Middle frontal gyrus (tissue), 1 donor: ENCODE measurements at regions not wholly inside any gene's neighbourhood (a gene's known extent, or its start where the extent isn't known, plus 50 kb on each side); places are given as distances from the start of the nearest gene placed in this dataset.
A peak's percentile ranks its signal among the peaks of the same experiment; 100 is the strongest.
"Not testable (repeated sequence)": the region's sequence is repeated elsewhere in the genome, so short reads cannot be mapped to it uniquely, and the experiment has no call there.

Experiments used
- DNase-seq: peaks from one replicate; pipeline ENCODE4 v3.0.0-alpha.2; 2015; ENCODE audit warnings: low spot score; ENCODE audit errors: extremely low spot score

DNA sequence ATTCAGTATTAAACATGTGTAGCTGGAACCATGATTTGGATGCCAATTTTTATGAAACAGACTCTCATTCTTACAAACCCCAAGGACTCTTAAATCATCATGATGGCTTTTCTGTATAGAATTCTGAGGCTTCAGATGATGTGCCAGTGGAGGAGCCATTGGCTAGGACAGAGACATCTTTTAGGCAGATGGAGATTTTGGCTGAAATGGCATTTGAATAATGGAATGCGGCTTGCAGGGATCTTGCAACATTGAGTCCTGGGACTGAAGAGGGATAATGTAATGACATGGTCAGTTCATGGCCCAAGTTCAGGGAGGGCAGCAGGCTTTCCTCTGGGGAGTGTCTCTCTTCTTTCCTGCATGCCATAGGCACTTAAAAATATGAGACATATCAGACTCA, 172.4 kb downstream of the ABCA8 start:
- DNase-seq: no peak

DNA sequence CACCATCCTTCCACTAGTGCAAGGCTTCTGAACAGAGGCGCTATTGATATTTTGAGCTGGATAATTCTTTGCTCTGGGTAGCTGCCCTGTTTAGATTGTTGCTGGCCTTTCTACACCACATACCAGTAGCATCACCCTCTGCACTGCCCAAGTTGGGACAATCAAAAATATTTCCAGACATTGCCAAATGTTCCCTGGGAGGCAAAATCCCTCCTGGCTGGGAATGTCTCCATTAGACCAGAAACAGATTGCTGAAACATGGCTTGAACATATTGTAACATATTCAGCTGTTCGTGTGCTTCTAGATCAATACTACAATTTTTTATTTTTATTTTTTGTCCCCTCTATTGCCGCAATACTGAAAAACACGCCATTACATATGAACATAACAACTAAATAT, 174.6 kb downstream of the ABCA8 start:
- no peak for DNase-seq

DNA sequence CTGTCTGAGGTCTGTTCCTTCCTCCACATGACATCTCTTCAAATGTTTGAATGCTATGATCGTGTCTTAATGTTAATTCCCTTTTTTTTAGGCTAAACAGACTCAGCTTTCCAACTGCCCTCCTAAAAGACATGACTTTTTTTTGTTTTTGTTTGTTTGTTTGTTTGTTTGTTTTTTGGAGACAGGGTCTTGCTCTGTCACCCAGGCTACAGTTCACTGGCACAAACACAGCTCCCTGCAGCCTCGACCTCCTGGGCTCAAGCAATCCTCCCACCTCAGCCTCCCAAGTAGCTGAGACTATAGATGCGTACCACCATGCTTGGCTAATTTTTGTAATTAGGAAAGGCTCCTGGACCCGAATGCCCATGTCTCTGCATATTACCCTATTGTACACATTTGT, 176.5 kb downstream of the ABCA8 start:
- no peak for DNase-seq

DNA sequence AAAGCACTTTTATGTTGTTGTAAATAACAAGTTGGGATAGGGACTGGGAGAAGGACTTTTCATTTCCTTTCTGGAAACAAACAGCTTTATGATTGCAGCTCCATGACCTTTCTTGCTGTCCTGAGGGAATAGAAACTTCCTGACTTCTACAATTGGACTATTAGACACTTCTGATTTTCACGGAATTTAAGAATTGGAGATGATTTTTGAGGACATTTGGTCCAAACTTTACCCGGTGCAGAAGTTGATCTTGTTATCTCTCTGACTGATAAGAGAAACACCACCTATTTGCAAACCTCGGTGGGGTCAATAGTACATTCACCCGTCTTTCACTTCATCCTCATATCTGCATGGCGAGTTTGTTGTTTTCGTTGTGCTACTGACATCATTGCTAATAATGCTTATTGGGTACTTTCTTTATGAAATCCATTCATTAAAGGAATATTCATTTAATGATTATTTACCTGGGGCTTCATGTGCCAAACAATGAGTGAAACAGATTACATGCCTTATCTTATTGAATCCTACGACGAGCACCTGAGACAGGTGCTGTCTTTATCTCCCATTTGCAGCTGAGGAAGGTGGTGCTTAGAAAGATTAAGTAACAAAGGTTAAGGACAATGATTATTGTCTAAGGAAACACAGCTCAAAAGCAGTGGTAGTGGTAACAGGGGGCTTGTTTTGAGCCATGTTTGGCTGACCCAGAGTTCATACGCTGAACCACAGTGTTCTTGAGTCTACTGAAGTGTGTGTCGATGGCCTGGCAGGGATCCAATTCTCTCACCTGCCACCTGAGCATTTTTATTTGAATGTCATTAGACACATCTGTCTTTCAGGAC, 176.9 kb upstream of the FAM20A start:
- no peak for DNase-seq

DNA sequence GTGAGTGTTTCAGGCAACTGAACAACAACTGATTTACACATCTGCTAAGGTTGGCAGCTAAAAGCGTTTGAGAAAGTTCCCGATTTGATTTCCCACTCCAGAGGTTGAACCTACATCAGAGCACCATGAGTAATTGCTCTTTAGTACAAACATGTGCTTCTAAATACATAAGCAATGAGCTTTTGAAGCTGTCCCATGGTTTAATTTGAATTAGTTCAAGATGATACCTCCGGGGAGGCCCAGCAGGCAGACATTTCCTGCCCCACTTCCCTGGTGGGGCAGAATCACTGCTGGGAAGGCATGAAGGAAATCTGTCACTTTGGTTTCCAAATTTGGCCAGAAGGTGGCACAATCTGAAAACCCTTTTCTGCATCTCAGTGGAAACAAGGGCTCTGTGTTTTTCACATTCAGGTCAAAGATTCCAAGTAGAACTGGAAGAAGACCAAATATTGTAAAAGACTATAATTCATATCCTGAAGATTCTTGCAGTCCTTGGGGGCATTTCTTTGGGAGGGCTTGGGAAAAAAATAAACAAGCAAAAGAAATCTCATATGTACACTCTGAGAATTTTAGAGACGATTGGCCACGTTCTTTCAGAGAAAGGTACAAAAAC, 176.2 kb upstream of the FAM20A start:
- DNase-seq: peak; percentile 82

DNA sequence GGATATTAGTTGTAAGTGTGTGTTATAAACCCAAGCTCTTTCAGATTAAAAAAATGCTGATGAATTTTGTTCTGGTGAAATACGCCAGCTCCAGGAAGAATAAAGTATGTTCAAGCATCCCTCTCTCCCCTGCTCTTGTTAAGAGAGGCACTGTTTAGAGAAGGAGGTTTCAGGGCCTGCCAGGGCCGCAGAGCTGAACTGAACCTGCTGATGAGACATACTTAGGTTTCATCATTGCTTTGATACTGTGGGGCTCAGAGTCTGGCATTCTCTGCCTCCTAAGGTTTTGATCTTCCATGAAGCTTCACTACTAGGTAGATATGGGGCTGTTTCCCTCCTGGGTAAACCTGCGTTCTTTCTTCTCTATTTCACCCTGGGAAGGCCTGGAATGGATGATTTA, 175.3 kb upstream of the FAM20A start:
- DNase-seq: no peak

DNA sequence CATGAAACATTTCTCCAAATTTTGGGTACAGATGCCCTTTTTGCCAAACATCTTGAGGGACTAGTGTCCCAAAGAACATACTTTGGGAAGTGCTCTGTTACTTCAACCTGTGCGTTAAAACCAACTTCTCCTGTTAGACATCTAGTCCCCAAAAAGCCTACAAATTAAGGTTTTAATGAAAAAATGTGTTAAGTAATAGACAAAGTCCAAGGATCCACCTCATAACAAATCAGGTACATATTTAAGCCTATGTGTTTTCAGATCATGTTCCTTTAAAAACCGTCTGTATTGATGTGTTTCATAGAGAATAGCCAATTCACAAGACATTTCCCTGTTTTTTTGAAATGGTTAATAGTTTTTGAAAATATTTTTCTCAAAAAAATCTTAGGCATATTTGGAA, 174.8 kb upstream of the FAM20A start:
- no peak for DNase-seq

DNA sequence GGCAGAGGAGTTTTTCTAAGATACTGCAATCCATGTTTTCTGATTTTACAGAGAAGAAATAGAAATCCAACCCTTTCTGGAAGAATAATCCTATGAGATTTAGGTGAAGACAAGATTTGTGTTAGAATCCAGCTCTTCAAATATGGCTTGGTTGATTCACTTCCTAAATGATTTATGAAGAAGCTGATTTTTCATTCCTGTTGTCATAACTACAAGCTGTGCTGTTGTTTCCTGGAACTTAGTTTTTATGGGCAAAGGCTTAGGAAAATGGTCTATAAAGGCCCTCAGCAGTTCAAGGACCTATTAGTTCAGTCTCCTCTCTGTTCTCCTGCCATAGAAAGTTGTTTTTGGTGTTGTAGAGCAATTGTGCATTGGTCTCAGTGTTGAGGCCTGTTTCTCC, 174.2 kb upstream of the FAM20A start:
- no peak for DNase-seq

DNA sequence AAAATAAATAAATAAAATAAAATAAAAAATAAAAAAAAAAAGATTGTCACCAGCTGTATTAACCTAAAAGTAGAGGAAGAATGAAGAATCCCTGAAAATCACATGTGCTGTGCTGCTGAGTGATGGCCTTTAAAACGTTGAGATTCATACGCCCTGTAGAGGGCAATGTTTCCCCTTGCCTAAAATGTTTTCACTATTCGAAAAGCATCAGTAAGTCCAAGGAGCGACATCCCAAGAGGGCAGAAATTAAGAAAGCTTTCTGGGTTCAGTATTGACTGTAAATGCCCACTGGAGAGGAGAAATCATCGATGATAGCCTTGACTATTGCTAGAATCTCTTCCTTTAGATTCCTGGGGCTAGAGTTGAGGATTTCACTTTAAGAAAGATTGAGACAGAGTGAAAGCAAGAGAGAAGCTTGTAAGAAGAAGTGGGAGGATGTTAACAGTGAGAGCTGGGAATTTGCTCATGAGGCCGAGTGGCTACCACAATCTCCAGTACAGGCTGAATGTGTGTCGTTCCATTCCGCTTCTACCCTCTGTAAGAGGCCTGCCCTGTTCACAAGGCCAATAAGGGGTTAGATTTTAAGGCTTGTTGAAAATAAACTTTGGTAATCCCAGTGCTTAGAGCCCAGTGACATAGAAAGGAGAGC, 170.8 kb upstream of the FAM20A start:
- DNase-seq: peak; percentile 55

DNA sequence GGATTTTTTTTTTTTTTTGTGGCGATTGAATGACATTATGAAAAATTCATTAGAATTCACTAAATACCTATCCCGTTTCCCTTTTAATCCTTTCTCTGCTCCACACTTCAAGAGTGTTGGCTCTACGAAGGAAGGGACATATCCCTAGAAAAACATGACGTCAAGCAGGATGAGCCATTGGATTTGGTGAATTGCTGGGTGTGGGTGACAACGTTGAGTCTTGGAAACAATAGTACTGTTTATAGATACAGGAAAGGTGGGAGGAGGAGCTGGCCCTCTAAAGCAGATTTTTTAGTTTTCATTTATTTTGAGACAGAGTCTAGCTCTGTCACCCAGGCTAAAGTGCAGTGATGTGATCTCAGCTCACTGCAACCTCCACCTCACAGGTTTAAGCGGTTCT, 167.6 kb upstream of the FAM20A start:
- DNase-seq: no peak

DNA sequence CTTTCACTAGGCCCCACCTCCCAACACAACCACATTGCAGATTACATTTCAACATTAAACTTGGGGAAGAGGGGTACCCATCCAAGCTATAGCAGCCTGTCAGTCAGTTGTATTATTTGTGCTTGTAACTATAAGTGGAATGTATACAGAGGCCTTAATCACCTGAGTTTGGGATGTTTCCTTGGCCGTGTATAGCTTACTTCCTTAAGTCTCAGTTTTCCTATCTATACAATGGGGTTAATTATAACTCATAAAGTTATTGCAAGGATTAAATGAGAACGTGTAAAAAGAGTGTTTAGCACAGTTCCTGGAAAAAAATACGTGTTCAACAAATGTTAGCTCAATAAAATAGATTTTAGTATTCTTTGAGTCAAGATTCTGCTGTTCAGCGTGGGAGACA, 165.5 kb upstream of the FAM20A start:
- DNase-seq: no peak

DNA sequence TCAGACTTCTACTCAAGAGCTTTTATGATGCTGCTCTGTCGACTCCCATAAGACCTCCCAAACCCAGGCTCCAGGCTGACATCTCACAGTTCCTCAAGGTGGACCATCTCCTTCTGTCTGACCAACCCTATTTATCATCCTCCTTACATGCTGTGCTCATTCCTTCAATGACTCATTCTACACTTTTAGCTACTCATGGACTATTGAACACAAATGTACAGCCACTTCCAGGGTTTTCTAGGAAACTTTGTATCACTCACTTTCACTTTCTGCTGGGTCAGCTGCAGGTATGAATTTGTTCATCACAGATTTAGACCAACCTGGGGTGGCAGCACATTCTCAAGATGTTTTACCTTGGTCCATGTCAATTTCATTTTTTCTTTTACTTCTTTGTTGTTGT, 162.4 kb upstream of the FAM20A start:
- no peak for DNase-seq

DNA sequence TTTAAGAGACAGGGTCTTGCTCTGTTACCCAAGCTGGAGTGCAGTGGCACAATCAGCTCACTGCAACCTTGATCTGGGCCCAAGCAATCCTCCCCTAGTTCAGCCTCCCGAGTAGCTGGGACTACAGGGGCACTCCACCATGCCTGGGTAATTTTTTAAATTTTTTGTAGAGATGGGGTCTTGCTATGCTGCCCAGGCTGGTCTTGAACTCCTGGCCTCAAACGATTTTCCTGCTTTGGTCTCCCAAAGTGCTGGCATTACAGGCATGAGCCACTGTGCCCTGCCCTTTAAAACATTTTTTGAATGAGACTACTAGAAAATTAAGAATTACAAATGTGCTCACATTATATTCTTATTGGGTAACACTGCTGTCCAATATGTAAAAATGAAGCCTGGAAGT, 161.7 kb upstream of the FAM20A start:
- no peak for DNase-seq

DNA sequence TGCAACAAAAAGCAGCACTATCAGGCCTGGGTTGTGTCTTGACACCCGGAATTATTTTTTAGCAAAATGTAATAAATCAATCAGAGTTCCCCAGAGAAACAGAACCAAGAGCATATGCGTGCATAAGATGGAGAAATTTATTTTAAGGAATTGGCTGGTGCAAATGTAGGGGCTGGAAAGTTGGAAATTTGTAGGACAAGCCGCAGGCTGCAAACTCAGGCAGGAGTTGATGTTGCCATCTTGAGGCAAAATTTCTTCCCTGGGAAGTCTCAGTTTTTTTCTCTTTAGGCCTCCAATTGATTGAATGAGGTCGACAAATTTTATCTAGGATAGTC, 158.9 kb upstream of the FAM20A start:
- DNase-seq: no peak

DNA sequence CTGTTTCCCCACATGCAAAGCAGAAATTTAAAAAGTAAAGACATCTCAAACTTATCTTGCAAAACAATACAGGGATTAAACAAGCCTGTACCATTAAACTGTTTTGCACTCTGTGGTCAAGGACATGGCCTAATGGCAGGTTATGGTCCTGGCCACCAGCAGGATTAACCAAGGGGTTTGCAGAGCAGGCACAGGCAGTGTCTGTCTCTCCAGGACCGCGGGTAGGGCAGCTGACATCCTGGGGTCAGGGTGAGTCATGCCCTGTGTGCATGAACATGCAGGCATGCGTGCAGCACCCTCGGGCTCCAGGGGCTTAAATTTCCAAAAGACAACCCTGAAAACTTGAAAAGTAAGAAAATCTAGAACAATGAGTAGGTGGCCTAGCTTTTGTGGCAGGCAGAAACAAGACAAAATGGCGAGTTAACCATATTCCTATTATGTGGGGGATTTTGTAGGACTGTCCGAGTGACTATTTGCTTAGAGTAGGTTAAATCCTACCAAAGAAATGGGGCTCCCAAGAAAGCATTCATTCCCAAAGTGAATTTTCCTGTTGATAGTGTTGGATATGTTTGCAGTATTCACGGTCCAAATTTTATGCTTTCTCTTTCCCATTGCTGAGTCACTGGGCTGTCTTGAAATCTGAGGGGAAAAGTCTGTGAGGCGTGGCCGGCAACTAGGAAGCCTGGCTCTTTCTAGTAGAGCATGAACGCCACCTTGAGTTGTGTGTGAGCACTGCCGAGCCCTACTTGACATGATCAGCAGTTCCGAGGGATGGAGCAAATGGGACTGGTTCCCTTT, 158.4 kb upstream of the FAM20A start:
- DNase-seq: peak; percentile 82

DNA sequence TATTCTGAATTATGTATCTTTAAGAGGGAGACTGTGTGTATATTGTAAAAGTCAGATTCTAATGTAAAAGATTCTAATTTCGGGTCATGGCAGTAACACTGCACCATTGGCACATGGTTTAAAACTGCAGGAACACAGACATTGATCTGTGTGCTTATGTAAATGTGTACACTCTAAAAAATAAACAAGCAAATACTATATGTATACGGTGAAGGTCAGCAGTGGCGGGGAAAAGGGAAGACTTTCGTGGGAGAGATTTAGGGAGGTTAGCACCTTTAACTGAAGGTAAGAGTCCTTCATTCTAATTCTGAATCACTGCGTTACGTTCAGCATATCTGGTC, 157.8 kb upstream of the FAM20A start:
- DNase-seq: no peak

DNA sequence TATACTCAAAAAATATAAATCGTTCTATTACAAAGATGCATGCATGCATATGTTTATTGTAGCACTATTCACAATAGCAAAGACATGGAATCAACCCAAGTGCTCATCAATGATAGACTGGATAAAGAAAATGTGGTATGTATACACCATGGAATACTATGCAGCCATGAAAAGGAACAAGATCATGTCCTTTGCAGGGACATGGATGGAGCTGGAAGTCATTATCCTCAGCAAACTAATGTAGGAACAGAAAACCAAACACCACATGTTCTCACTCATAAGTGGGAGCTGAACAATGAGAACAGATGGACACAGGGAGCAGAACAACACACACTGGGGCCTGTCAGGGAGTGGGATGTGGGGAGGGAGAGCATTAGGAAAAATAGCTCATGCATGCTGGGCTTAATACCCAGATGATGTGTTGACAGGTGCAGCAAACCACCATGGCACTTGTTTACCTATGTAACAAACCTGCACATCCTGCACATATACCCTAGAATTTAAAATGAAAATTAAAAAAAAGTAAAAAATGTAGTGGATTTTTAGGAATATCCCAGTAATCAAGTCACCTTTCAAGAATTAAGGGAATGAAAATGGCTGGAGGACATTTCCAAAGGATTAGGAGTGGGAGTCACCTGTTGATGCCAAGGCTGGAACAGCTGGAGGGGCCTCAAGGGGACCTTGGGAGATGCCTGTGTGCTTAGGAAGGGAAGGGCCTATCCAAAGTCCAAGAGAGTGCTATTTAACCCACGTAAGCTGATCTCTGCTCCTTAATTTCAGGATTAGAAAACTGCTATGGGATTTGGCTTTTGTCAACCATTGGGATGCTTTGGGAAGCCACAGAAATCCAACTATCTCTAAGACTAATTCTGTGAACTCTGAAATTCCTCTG, 156.9 kb upstream of the FAM20A start:
- DNase-seq: not testable (repeated sequence)

DNA sequence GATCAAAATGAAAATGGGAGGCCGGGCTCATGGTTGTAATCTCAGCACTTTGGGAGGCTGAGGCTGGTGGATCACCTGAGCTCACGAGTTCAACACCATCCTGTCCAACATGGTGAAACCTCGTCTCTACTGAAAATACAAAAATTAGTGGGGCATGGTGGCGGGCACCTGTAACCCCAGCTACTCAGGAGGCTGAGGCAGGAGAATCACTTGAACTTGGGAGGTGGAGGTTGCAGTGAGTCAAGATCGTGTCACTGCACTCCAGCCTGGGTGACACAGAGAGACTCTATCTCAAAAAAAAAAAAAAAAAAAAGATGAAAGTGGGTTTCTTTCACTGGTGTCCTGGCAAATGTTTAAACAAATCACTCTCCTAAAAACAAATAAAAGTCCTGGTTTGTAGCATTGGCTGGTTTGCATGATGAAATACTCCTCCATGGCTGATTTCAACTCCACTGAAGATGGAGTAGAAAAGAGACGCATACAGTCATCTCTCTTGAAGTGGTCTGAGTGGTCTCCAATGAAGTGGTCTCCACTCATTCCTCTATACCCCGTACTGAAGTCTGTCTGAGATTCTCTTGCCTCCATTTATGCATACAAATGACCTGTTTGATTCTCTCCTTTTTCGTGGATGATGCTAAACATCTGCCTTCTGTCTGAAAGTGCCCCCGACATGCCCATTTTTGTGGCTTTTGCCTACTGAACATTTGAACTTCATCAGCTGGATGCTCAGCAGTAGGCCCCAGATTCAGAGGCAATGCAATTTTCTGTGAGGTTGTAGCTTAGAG, 153.0 kb upstream of the FAM20A start:
- no peak for DNase-seq

DNA sequence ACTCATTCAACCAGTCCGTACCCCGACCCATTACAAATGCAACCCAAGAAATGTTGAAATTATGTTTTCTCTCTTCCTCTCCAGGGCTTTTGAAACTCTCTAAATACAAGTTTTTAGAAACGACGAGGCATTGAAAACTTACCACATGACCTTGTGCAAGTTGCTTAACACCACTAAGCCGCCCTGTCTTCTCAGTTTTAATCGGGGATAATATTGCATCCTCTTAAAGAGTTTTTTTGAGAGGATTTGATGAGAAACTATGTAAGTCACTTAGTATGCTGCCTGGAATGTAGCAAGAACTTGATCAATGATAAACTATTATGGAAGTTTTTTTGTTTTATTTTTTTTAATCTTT, 149.0 kb upstream of the FAM20A start:
- DNase-seq: no peak
